Naive thymus-derived CD4-positive, alpha-beta T cell (primary cell): ENCODE measurements at regions not wholly inside any gene's neighbourhood (a gene's known extent, or its start where the extent isn't known, plus 50 kb on each side); places are given as distances from the start of the nearest gene placed in this dataset.
"Not testable (repeated sequence)": the region's sequence is repeated elsewhere in the genome, so short reads cannot be mapped to it uniquely, and the experiment has no call there.

Experiments
- ATAC-seq: fragments of 150-1000 bp; cut with Tn5 transposase; 2 replicates; pipeline ENCODE4 v1.10.0; 2021; ENCODE audit warnings: mild to moderate bottlenecking, moderate library complexity
- CTCF ChIA-PET: fragments of 350-600 bp; sonication (Branson Sonifier 250); formaldehyde crosslinking; loops from one replicate; lab custom pipeline; 2021; ENCODE audit warnings: antibody characterized with exemption; lab: Charles Lee
- POLR2A ChIA-PET: fragments of 350-600 bp; sonication (Branson Sonifier 250); formaldehyde crosslinking; loops from one replicate; lab custom pipeline; 2021; ENCODE audit warnings: antibody characterized with exemption, inconsistent platforms; lab: Charles Lee
- DNase-seq, 9 donors: peaks; one replicate each; pipeline versions ENCODE4 v3.0.0 to v3.0.0-alpha.2; 2020 to 2022; ENCODE audit warnings: mixed read lengths in 1 of 9
- H3K27ac ChIP-seq: one replicate; pipeline ENCODE4 v1.7.0; 2013; ENCODE audit warnings: mild to moderate bottlenecking, low read depth, low read length, moderate library complexity
- H3K27me3 ChIP-seq, 2 donors: one replicate each; pipeline ENCODE4 v1.7.0; 2013; ENCODE audit warnings: low read length in 2 of 2, mild to moderate bottlenecking in 2 of 2, moderate library complexity in 2 of 2; ENCODE audit not compliant: control insufficient read depth in 2 of 2, insufficient read depth in 2 of 2
- H3K36me3 ChIP-seq, 3 experiments: 1 replicate in 2 of 3; 2 replicates in 1 of 3; pipeline ENCODE4 v1.7.0; 2013; ENCODE audit warnings: low read length in 3 of 3, mild to moderate bottlenecking in 3 of 3, moderate library complexity in 1 of 3; ENCODE audit not compliant: insufficient read depth in 3 of 3, control insufficient read depth in 2 of 3
- H3K4me1 ChIP-seq, 2 donors: one replicate each; pipeline ENCODE4 v1.7.0; 2013; ENCODE audit warnings: low read length in 2 of 2, mild to moderate bottlenecking in 2 of 2, moderate library complexity in 1 of 2; ENCODE audit not compliant: control insufficient read depth in 2 of 2, insufficient read depth in 2 of 2
- H3K4me3 ChIP-seq: 2 replicates; pipeline ENCODE4 v1.7.0; 2013; ENCODE audit warnings: mild to moderate bottlenecking, low read length
- H3K9me3 ChIP-seq, 3 experiments: 1 replicate in 2 of 3; 2 replicates in 1 of 3; pipeline ENCODE4 v1.7.0; 2013; ENCODE audit warnings: low read length in 3 of 3; ENCODE audit not compliant: control insufficient read depth in 2 of 3
- H3K27ac Mint-ChIP-seq, 9 donors: one replicate each; pipeline ENCODE4 v1.8.0; 2020 to 2022; ENCODE audit warnings: mixed read lengths in 9 of 9, mild to moderate bottlenecking in 8 of 9, moderate library complexity in 5 of 9, inconsistent platforms in 2 of 9
- H3K27me3 Mint-ChIP-seq, 5 donors: one replicate each; pipeline ENCODE4 v1.8.0; 2021 to 2022; ENCODE audit warnings: mixed read lengths in 5 of 5, mild to moderate bottlenecking in 1 of 5
- H3K36me3 Mint-ChIP-seq, 5 donors: one replicate each; pipeline ENCODE4 v1.8.0; 2020 to 2022; ENCODE audit warnings: mixed read lengths in 5 of 5, mild to moderate bottlenecking in 3 of 5, inconsistent platforms in 1 of 5
- H3K4me1 Mint-ChIP-seq, 7 donors: one replicate each; pipeline ENCODE4 v1.8.0; 2020 to 2022; ENCODE audit warnings: mixed read lengths in 7 of 7, mild to moderate bottlenecking in 3 of 7, inconsistent platforms in 1 of 7
- H3K4me3 Mint-ChIP-seq, 10 donors: one replicate each; pipeline ENCODE4 v1.8.0; 2020 to 2022; ENCODE audit warnings: mild to moderate bottlenecking in 10 of 10, mixed read lengths in 10 of 10, moderate library complexity in 6 of 10, inconsistent platforms in 2 of 10
- H3K9me3 Mint-ChIP-seq, 11 donors: one replicate each; pipeline ENCODE4 v1.8.0; 2020 to 2022; ENCODE audit warnings: mixed read lengths in 11 of 11, mild to moderate bottlenecking in 4 of 11, inconsistent platforms in 1 of 11, moderate library complexity in 1 of 11
- intact Hi-C, 2 donors: fragments of 100-400 bp; cut with micrococcal nuclease; formaldehyde crosslinking; loops; one replicate each; pipeline ENCODE4 v1.15.1; 2023

GRCh38 chr7:96910486-96910885 is 94.9 kb upstream of the DLX6 start:
- Mint-ChIP-seq H3K4me1 (no peaks in the 10 kb centered on the region), H3K36me3 (no peaks in the 10 kb centered on the region), H3K27me3 (peaks cover 7 to 36% (median 29%) of the 10 kb centered on the region in 5 donors), H3K9me3 (no peaks in the 10 kb centered on the region), H3K27ac (no peak overlapping the region), H3K4me3 (no peak overlapping the region)
- Histone ChIP-seq H3K4me3 (no peak overlapping the region), H3K27me3 (no peaks in the 10 kb centered on the region), H3K27ac (no peak overlapping the region), H3K4me1 (no peaks in the 10 kb centered on the region), H3K9me3 (no peaks in the 10 kb centered on the region), H3K36me3 (no peaks in the 10 kb centered on the region)
- ChIA-PET CTCF (no interaction called here), POLR2A (no interaction called here)
- intact Hi-C loops: no loop called here
- DNase-seq (no peak), ATAC-seq (no peak)

- H3K4me1 ChIP-seq: no peaks in the 10 kb centered on the region
- Mint-ChIP-seq H3K36me3 (no peaks in the 10 kb centered on the region), H3K4me3 (no peak overlapping the region), H3K27ac (no peak overlapping the region), H3K27me3 (peaks cover 7 to 33% (median 20%) of the 10 kb centered on the region in 5 donors), H3K4me1 (no peaks in the 10 kb centered on the region), H3K9me3 (no peaks in the 10 kb centered on the region)
- H3K27me3 ChIP-seq: no peaks in the 10 kb centered on the region
- intact Hi-C loops: no loop called here
- no peaks in the 10 kb centered on the region for H3K36me3 ChIP-seq
- no peaks in the 10 kb centered on the region for H3K9me3 ChIP-seq
- no peak for ATAC-seq
- ChIA-PET POLR2A (no interaction called here), CTCF (no interaction called here)
- no peak overlapping the region for H3K27ac ChIP-seq
- DNase-seq: no peak
- H3K4me3 ChIP-seq: no peak overlapping the region
Measured at GRCh38 chr7:96915029-96915428, 90.3 kb upstream of the DLX6 start.

DNA sequence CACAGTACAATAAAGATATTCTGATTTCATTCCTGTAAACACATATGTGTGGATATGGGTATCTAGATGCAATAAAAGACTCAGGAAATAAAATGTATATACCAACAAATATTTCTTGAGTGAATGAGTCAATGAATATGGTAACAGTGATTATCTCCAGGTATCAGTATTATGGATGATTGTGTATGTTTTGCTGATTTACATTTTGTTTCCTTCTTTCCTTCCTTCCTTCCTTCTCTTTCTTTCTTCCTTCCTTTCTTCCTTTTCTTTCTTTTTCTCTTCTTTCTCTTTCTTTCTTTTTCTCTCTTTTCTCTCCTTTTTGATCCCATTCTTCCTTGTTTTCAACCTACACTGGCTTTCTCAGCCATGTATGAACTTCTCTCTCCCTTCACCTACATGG is 85.3 kb upstream of the DLX6 start:
- intact Hi-C loops: no loop called here
- no peaks in the 10 kb centered on the region for H3K27me3 ChIP-seq
- no peak for ATAC-seq
- DNase-seq: no peak
- Mint-ChIP-seq H3K36me3 (no peaks in the 10 kb centered on the region), H3K9me3 (no peaks in the 10 kb centered on the region), H3K4me3 (no peak overlapping the region), H3K27me3 (peaks cover 10 to 37% (median 26%) of the 10 kb centered on the region in 5 donors), H3K27ac (no peak overlapping the region), H3K4me1 (no peaks in the 10 kb centered on the region)
- H3K4me3 ChIP-seq: no peak overlapping the region
- ChIA-PET CTCF (no interaction called here), POLR2A (no interaction called here)
- no peaks in the 10 kb centered on the region for H3K9me3 ChIP-seq
- H3K4me1 ChIP-seq: no peaks in the 10 kb centered on the region
- no peaks in the 10 kb centered on the region for H3K36me3 ChIP-seq
- H3K27ac ChIP-seq: no peak overlapping the region

- Mint-ChIP-seq H3K27ac (no peak overlapping the region), H3K27me3 (peaks cover 8 to 37% (median 26%) of the 10 kb centered on the region in 5 donors), H3K4me1 (no peaks in the 10 kb centered on the region), H3K4me3 (no peak overlapping the region), H3K9me3 (no peaks in the 10 kb centered on the region), H3K36me3 (no peaks in the 10 kb centered on the region)
- H3K36me3 ChIP-seq: no peaks in the 10 kb centered on the region
- CTCF ChIA-PET: no interaction called here
- H3K4me3 ChIP-seq: no peak overlapping the region
- POLR2A ChIA-PET: no interaction called here
- H3K27me3 ChIP-seq: no peaks in the 10 kb centered on the region
- DNase-seq: no peak
- H3K9me3 ChIP-seq: no peaks in the 10 kb centered on the region
- ATAC-seq: no peak
- no peaks in the 10 kb centered on the region for H3K4me1 ChIP-seq
- intact Hi-C loops: no loop called here
- no peak overlapping the region for H3K27ac ChIP-seq
Measured at GRCh38 chr7:96920713-96921112, 84.6 kb upstream of the DLX6 start.

DNA sequence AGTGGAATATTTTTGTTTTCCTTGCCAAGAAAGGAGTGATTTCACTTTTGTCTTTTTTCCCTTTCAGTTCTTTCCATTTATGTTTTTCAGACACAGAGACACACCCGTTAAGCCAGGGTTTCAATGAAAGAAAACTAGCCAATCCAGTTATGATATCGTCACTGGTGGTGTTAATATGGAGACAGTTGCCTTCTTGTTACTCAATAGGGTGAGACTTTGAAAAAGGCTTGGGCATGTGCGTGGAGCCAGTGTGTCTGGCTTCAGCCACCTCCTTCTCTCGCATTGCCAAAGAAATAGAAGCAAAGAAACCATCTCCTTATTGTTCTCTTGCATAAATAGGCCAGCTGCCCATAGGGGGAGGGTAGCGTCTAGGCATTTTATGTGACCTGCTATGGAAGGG is 84.1 kb upstream of the DLX6 start:
- ChIA-PET POLR2A (no interaction called here), CTCF (no interaction called here)
- no peaks in the 10 kb centered on the region for H3K4me1 Mint-ChIP-seq
- Histone ChIP-seq H3K4me1 (no peaks in the 10 kb centered on the region), H3K27me3 (no peaks in the 10 kb centered on the region), H3K27ac (no peak overlapping the region), H3K9me3 (no peaks in the 10 kb centered on the region), H3K4me3 (no peak overlapping the region), H3K36me3 (no peaks in the 10 kb centered on the region)
- H3K27me3 Mint-ChIP-seq: peaks cover 8 to 37% (median 26%) of the 10 kb centered on the region in 5 donors
- H3K27ac Mint-ChIP-seq: no peak overlapping the region
- no peak for DNase-seq
- H3K9me3 Mint-ChIP-seq: no peaks in the 10 kb centered on the region
- no peak for ATAC-seq
- intact Hi-C loops: no loop called here
- no peak overlapping the region for H3K4me3 Mint-ChIP-seq
- H3K36me3 Mint-ChIP-seq: no peaks in the 10 kb centered on the region

GRCh38 chr7:96921771-96922170 is 83.6 kb upstream of the DLX6 start:
- no peak for DNase-seq
- Histone ChIP-seq H3K9me3 (no peaks in the 10 kb centered on the region), H3K4me3 (no peak overlapping the region), H3K36me3 (no peaks in the 10 kb centered on the region), H3K27me3 (no peaks in the 10 kb centered on the region), H3K27ac (no peak overlapping the region), H3K4me1 (no peaks in the 10 kb centered on the region)
- ChIA-PET POLR2A (no interaction called here), CTCF (interaction anchor here (0.7 kb wide), 1 partner anchor 644 kb away, joined by 3 read pairs; no protein-coding TSS in a partner anchor)
- Mint-ChIP-seq H3K9me3 (no peaks in the 10 kb centered on the region), H3K36me3 (no peaks in the 10 kb centered on the region), H3K27me3 (peaks cover 8 to 43% (median 27%) of the 10 kb centered on the region in 5 donors), H3K4me1 (no peaks in the 10 kb centered on the region), H3K4me3 (no peak overlapping the region), H3K27ac (no peak overlapping the region)
- intact Hi-C loops: no loop called here
- ATAC-seq: no peak

GRCh38 chr7:96923345-96923744 is 82.0 kb upstream of the DLX6 start:
- H3K9me3 Mint-ChIP-seq: not testable (repeated sequence)

More at GRCh38 chr7:96923345-96923744, 82.0 kb upstream of the DLX6 start:
- H3K4me1 ChIP-seq, H3K4me3 ChIP-seq, H3K27me3 ChIP-seq, ATAC-seq, H3K36me3 Mint-ChIP-seq, POLR2A ChIA-PET, intact Hi-C loops, H3K9me3 ChIP-seq, H3K4me1 Mint-ChIP-seq, H3K27ac Mint-ChIP-seq, H3K36me3 ChIP-seq, H3K27ac ChIP-seq, CTCF ChIA-PET, DNase-seq, H3K4me3 Mint-ChIP-seq: not testable (repeated sequence)
- H3K27me3 Mint-ChIP-seq: peaks cover 8 to 43% (median 27%) of the 10 kb centered on the region in 5 donors
